H1 (cell line): ENCODE measurements at regions not wholly inside any gene's neighbourhood (a gene's known extent, or its start where the extent isn't known, plus 50 kb on each side); places are given as distances from the start of the nearest gene placed in this dataset.
A peak's percentile ranks its signal among the peaks of the same experiment; 100 is the strongest.

Experiments
- CTCF ChIA-PET: fragments of 300-600 bp; sonication (Branson Sonifier 250); formaldehyde crosslinking; loops from one replicate; lab custom pipeline; 2021; ENCODE audit not compliant: partially characterized antibody; lab: Charles Lee
- POLR2A ChIA-PET: fragments of 300-600 bp; sonication (Branson Sonifier 250); formaldehyde crosslinking; loops from one replicate; lab custom pipeline; 2021; ENCODE audit warnings: inconsistent platforms; ENCODE audit not compliant: partially characterized antibody; lab: Charles Lee
- DNase-seq, 2 experiments: peaks; one replicate each; pipeline versions ENCODE4 v3.0.0 to v3.0.0-alpha.2; 2010 to 2022; ENCODE audit warnings: low spot score in 2 of 2, low read depth in 1 of 2, mixed read lengths in 1 of 2
- FAIRE-seq: peaks from 2 replicates; lab custom pipeline; 2011; peaks lifted over from hg19 to GRCh38; lab: Jason Lieb, UNC
- H2AFZ ChIP-seq: 2 replicates; pipeline ENCODE4 v1.8.1; 2012; ENCODE audit warnings: low read length, inconsistent platforms
- H2AK5ac ChIP-seq: 2 replicates; pipeline ENCODE4 v1.6.1; 2013; ENCODE audit warnings: low read depth, low read length
- H2BK120ac ChIP-seq: replicated peaks from 2 replicates; pipeline ENCODE3; 2013; ENCODE audit warnings: low read depth, low read length, inconsistent platforms
- H2BK12ac ChIP-seq: 2 replicates; pipeline ENCODE4 v1.6.1; 2013; ENCODE audit warnings: low read depth, low read length
- H2BK15ac ChIP-seq: 2 replicates; pipeline ENCODE4 v1.6.1; 2013; ENCODE audit warnings: low read length
- H2BK20ac ChIP-seq: 2 replicates; pipeline ENCODE4 v1.6.1; 2013; ENCODE audit warnings: low read length
- H2BK5ac ChIP-seq: 2 replicates; pipeline ENCODE4 v1.6.1; 2013; ENCODE audit warnings: low read depth, low read length
- H3K14ac ChIP-seq: 2 replicates; pipeline ENCODE4 v1.6.1; 2013; ENCODE audit warnings: inconsistent platforms; ENCODE audit not compliant: insufficient read length
- H3K18ac ChIP-seq: 2 replicates; pipeline ENCODE4 v1.6.1; 2013; ENCODE audit warnings: low read length; ENCODE audit errors: extremely low read depth
- H3K23ac ChIP-seq: 2 replicates; pipeline ENCODE4 v1.6.1; 2013; ENCODE audit warnings: inconsistent platforms; ENCODE audit not compliant: insufficient read length
- H3K23me2 ChIP-seq: 2 replicates; pipeline ENCODE4 v1.6.1; 2013; ENCODE audit warnings: low read depth, low read length
- H3K27ac ChIP-seq: 2 replicates; pipeline ENCODE4 v1.6.1; 2011; ENCODE audit warnings: low read depth, low read length, inconsistent platforms
- H3K27me3 ChIP-seq, 4 experiments: replicated peaks in 1 of 4; 1 replicate in 1 of 4; 2 replicates in 3 of 4; pipeline versions ENCODE4 v1.6.1 to v1.8.1; 2011 to 2013; ENCODE audit warnings: low read length in 3 of 4, mild to moderate bottlenecking in 3 of 4, inconsistent platforms in 2 of 4, mixed read lengths in 2 of 4, moderate library complexity in 1 of 4; ENCODE audit not compliant: control insufficient read depth in 3 of 4, insufficient read depth in 3 of 4; ENCODE audit errors: extremely low read depth in 1 of 4
- H3K36me3 ChIP-seq, 4 experiments: 2 replicates each; pipeline versions ENCODE4 v1.6.1 to v1.8.1; 2011 to 2013; ENCODE audit warnings: mild to moderate bottlenecking in 4 of 4, low read length in 3 of 4, moderate library complexity in 2 of 4, control low read depth in 1 of 4, inconsistent platforms in 1 of 4; ENCODE audit not compliant: insufficient read depth in 4 of 4, control insufficient read depth in 2 of 4
- H3K4ac ChIP-seq: replicated peaks from 2 replicates; pipeline ENCODE3; 2013; ENCODE audit warnings: low read length, low read depth, mixed read lengths, inconsistent platforms; ENCODE audit not compliant: insufficient read length
- H3K4me1 ChIP-seq, 4 experiments: replicated peaks in 1 of 4; 1 replicate in 1 of 4; 2 replicates in 3 of 4; pipeline versions ENCODE4 v1.6.1 to v1.8.1; 2011 to 2013; ENCODE audit warnings: low read length in 3 of 4, inconsistent platforms in 2 of 4, mixed read lengths in 1 of 4; ENCODE audit not compliant: insufficient read depth in 4 of 4, control insufficient read depth in 3 of 4
- H3K4me2 ChIP-seq, 2 experiments: 2 replicates each; pipeline versions ENCODE4 v1.6.1 to v1.8.1; 2011 to 2013; ENCODE audit warnings: low read depth in 2 of 2, low read length in 2 of 2, control low read depth in 1 of 2, inconsistent platforms in 1 of 2, mild to moderate bottlenecking in 1 of 2; ENCODE audit not compliant: insufficient read depth in 1 of 2
- H3K4me3 ChIP-seq, 4 experiments: fragments of 200-600, 300-600 bp in 1 of 4; sonication (generic), shearing (Covaris generic), sonication (Bioruptor Twin) in 1 of 4; 2 replicates each; pipeline versions ENCODE4 v1.5.1 to v1.8.1; 2011 to 2016; ENCODE audit warnings: low read length in 4 of 4, low read depth in 3 of 4, control low read depth in 2 of 4, inconsistent platforms in 2 of 4, mild to moderate bottlenecking in 2 of 4, mixed read lengths in 1 of 4, moderate library complexity in 1 of 4; ENCODE audit not compliant: insufficient read depth in 2 of 4; ENCODE audit errors: extremely low read depth in 1 of 4
- H3K56ac ChIP-seq: replicated peaks from 2 replicates; pipeline ENCODE3; 2013; ENCODE audit warnings: low read depth, mild to moderate bottlenecking, mixed read lengths, low read length, inconsistent platforms; ENCODE audit not compliant: insufficient read length
- H3K79me1 ChIP-seq: 2 replicates; pipeline ENCODE4 v1.6.1; 2013; ENCODE audit warnings: low read depth, low read length, control low read depth
- H3K79me2 ChIP-seq, 2 experiments: 2 replicates each; pipeline versions ENCODE4 v1.6.1 to v1.8.1; 2012 to 2013; ENCODE audit warnings: low read length in 2 of 2, mild to moderate bottlenecking in 2 of 2, inconsistent platforms in 1 of 2; ENCODE audit not compliant: insufficient read depth in 2 of 2, control insufficient read depth in 1 of 2
- H3K9ac ChIP-seq, 4 experiments: replicated peaks in 1 of 4; 1 replicate in 1 of 4; 2 replicates in 3 of 4; pipeline versions ENCODE4 v1.6.1 to v1.8.1; 2011 to 2013; ENCODE audit warnings: low read depth in 3 of 4, low read length in 3 of 4, control low read depth in 2 of 4, mild to moderate bottlenecking in 2 of 4, moderate library complexity in 2 of 4, inconsistent platforms in 1 of 4; ENCODE audit errors: extremely low read depth in 1 of 4
- H3K9me3 ChIP-seq, 2 experiments: 2 replicates each; pipeline versions ENCODE4 v1.6.1 to v1.8.1; 2012 to 2013; ENCODE audit warnings: mild to moderate bottlenecking in 2 of 2, moderate library complexity in 2 of 2, control low read depth in 1 of 2, inconsistent platforms in 1 of 2, low read depth in 1 of 2, low read length in 1 of 2, mixed read lengths in 1 of 2; ENCODE audit not compliant: insufficient read depth in 2 of 2
- H4K20me1 ChIP-seq, 2 experiments: replicated peaks in 1 of 2; 2 replicates each; pipeline versions ENCODE3 to v1.8.1; 2011 to 2013; ENCODE audit warnings: inconsistent platforms in 2 of 2, low read length in 2 of 2, mild to moderate bottlenecking in 1 of 2; ENCODE audit not compliant: insufficient read depth in 2 of 2, control insufficient read depth in 1 of 2
- H4K5ac ChIP-seq: 2 replicates; pipeline ENCODE4 v1.6.1; 2013; ENCODE audit warnings: low read length, low read depth, mixed read lengths, inconsistent platforms; ENCODE audit not compliant: insufficient read length
- H4K8ac ChIP-seq: 2 replicates; pipeline ENCODE4 v1.8.0; 2013; ENCODE audit warnings: mild to moderate bottlenecking, moderate library complexity, low read length, inconsistent platforms; ENCODE audit not compliant: insufficient read depth; ENCODE audit errors: extremely low read depth
- H4K91ac ChIP-seq: replicated peaks from 2 replicates; pipeline ENCODE3; 2013; ENCODE audit warnings: low read length, mixed read lengths, inconsistent platforms; ENCODE audit not compliant: insufficient read length
- ATF2 ChIP-seq: IDR thresholded peaks from 2 replicates; pipeline ENCODE4 v1.6.1; 2012; ENCODE audit warnings: low read length, inconsistent platforms
- BRCA1 ChIP-seq: IDR thresholded peaks from 2 replicates; pipeline ENCODE4 v1.6.1; 2012; ENCODE audit warnings: low read depth, low read length, improper control_type of control experiment
- CHD2 ChIP-seq: IDR thresholded peaks from 2 replicates; pipeline ENCODE4 v1.6.1; 2012; ENCODE audit warnings: low read length, improper control_type of control experiment
- HDAC6 ChIP-seq: IDR thresholded peaks from one replicate; pipeline ENCODE4 v1.7.1; 2012; ENCODE audit warnings: low read depth, mild to moderate bottlenecking, inconsistent platforms, low read length, moderate library complexity
- KDM1A ChIP-seq: fragments of 200-600, 300-600 bp; sonication (generic); IDR thresholded peaks from 2 replicates; pipeline ENCODE4 v1.7.1; 2016; ENCODE audit warnings: mild to moderate bottlenecking, low read length, borderline replicate concordance
- POLR2AphosphoS5 ChIP-seq: IDR thresholded peaks from 2 replicates; pipeline ENCODE4 v1.6.1; 2011; ENCODE audit warnings: low read depth, low read length
- RAD21 ChIP-seq, 2 experiments: IDR thresholded peaks in 1 of 2; conservative IDR thresholded peaks in 1 of 2; 2 replicates each; pipeline ENCODE4 v1.6.1; 2011; ENCODE audit warnings: low read depth in 2 of 2, low read length in 2 of 2, improper control_type of control experiment in 1 of 2, inconsistent platforms in 1 of 2, mild to moderate bottlenecking in 1 of 2, moderate library complexity in 1 of 2
- RFX5 ChIP-seq: IDR thresholded peaks from 2 replicates; pipeline ENCODE4 v1.6.1; 2011; ENCODE audit warnings: low read depth, low read length, improper control_type of control experiment, borderline replicate concordance
- RXRA ChIP-seq: IDR thresholded peaks from 2 replicates; pipeline ENCODE4 v1.6.1; 2011; ENCODE audit warnings: low read depth, mild to moderate bottlenecking, low read length, moderate library complexity; ENCODE audit not compliant: insufficient read depth
- SIRT6 ChIP-seq: IDR thresholded peaks from one replicate; pipeline ENCODE4 v1.7.1; 2012; ENCODE audit warnings: low read length, inconsistent platforms
- SP1 ChIP-seq: IDR thresholded peaks from 2 replicates; pipeline ENCODE4 v1.6.1; 2011; ENCODE audit warnings: low read depth, low read length
- SRF ChIP-seq: IDR thresholded peaks from 2 replicates; pipeline ENCODE4 v1.6.1; 2011; ENCODE audit warnings: mild to moderate bottlenecking, low read depth, low read length, moderate library complexity
- TCF12 ChIP-seq: IDR thresholded peaks from 2 replicates; pipeline ENCODE4 v1.6.1; 2011; ENCODE audit warnings: low read depth, mild to moderate bottlenecking, low read length
- USF2 ChIP-seq: IDR thresholded peaks from 2 replicates; pipeline ENCODE4 v1.6.1; 2011; ENCODE audit warnings: low read length, improper control_type of control experiment

GRCh38 chr1:121445679-121446078, 260.9 kb downstream of the SRGAP2C start:
- FAIRE-seq = no peak

More at GRCh38 chr1:121445679-121446078, 260.9 kb downstream of the SRGAP2C start:
- H4K20me1 ChIP-seq = no peaks in the 10 kb centered on the region
- H3K27me3 ChIP-seq = peaks cover 0 to 1% (median 0%) of the 10 kb centered on the region in 4 experiments; a peak in 1 of 7 replicates
- no peak overlapping the region for H3K4me3 ChIP-seq
- no peak for DNase-seq
- no peak overlapping the region for H3K14ac ChIP-seq
- no peak for TF ChIP-seq ATF2
- no peak for TF ChIP-seq RFX5
- no peak for TF ChIP-seq POLR2AphosphoS5
- no peak for TF ChIP-seq RAD21 (IDR thresholded peaks at IDR 0.05 in 1 of 2, conservative IDR thresholded peaks at IDR 0.05 in 1 of 2; ENCODE audit: low read depth in 2 of 2, low read length in 2 of 2)
- TF ChIP-seq USF2 = no peak
- no peak for TF ChIP-seq SP1
- no peak for TF ChIP-seq HDAC6
- no peak for TF ChIP-seq KDM1A
- no peak for TF ChIP-seq SIRT6
- no peak for TF ChIP-seq CHD2
- TF ChIP-seq BRCA1 = no peak
- TF ChIP-seq RXRA = no peak
- no peak for TF ChIP-seq TCF12
- TF ChIP-seq SRF = no peak
- H4K91ac ChIP-seq = no peak overlapping the region
- H3K4ac ChIP-seq = no peak overlapping the region
- H3K36me3 ChIP-seq = no peaks in the 10 kb centered on the region
- H2AFZ ChIP-seq = no peak overlapping the region
- no peak overlapping the region for H3K18ac ChIP-seq
- H2BK15ac ChIP-seq = no peak overlapping the region
- H3K56ac ChIP-seq = no peak overlapping the region
- H2BK120ac ChIP-seq = no peak overlapping the region
- H2BK5ac ChIP-seq = no peak overlapping the region
- no peak overlapping the region for H3K27ac ChIP-seq
- H2AK5ac ChIP-seq = no peak overlapping the region
- H4K5ac ChIP-seq = no peak overlapping the region
- peak overlapping the region in 1 of 4 experiments; percentile 34; a peak in 1 of 7 replicates for H3K9ac ChIP-seq
- ChIA-PET CTCF (interaction anchor here (1.5 kb wide), 2 partner anchors 12 to 68 kb away, joined by 4 to 7 read pairs; no protein-coding TSS in a partner anchor), POLR2A (no interaction called here)
- H3K79me2 ChIP-seq = no peaks in the 10 kb centered on the region
- no peak overlapping the region for H2BK12ac ChIP-seq
- H3K4me1 ChIP-seq = no peaks in the 10 kb centered on the region
- H3K4me2 ChIP-seq = no peak overlapping the region
- no peaks in the 10 kb centered on the region for H3K9me3 ChIP-seq
- H3K23ac ChIP-seq = no peak overlapping the region
- H3K79me1 ChIP-seq = no peaks in the 10 kb centered on the region
- no peaks in the 10 kb centered on the region for H3K23me2 ChIP-seq
- H2BK20ac ChIP-seq = no peak overlapping the region
- no peak overlapping the region for H4K8ac ChIP-seq
